HT-29 (cell line): ENCODE measurements at regions not wholly inside any gene's neighbourhood (a gene's known extent, or its start where the extent isn't known, plus 50 kb on each side); places are given as distances from the start of the nearest gene placed in this dataset.
A peak's percentile ranks its signal among the peaks of the same experiment; 100 is the strongest.
"Not testable (repeated sequence)": the region's sequence is repeated elsewhere in the genome, so short reads cannot be mapped to it uniquely, and the experiment has no call there.

Source experiments
- DNase-seq: peaks from one replicate; pipeline ENCODE4 v3.0.0-alpha.2; 2015; ENCODE audit warnings: low spot score

DNA sequence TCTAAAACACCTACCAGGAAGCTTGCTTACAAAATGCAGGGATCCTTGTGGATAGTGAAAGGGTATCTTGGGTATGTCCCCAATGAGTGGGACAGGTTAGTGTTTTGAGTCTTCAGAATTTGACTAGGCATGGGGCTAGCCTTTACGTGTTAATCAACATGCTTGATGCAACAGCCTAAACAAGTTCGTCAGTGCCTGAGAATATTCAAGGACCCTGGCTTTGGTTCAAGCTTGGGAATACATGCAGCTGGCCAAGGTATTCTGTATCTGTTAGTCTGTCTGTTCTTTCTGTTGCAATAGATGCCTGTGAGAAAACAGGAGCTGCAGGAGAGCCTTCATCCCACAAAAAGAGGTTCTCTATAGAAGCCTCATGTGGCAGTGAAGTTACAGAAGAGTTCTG, 149.5 kb downstream of the CCNG2 start:
- no peak for DNase-seq

DNA sequence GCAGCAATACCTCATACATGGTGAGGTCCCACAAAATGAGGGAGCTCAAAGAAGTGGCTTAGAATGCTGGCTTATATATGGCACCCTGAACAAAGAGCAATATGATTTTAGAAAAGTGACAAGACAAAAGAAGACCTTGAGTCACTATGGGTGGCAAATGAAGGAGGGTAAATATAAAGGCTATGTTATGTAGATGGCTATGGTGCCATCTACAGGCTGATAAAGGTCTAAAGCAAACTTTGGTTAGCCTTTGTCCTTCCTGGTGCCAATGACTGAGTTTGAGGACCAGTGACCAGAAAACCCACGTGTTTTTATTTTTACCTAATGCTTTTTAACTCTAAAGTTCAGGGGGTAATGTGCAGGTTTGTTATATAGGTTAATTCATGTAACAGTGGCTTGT, 151.8 kb downstream of the CCNG2 start:
- peak; percentile 54 for DNase-seq

DNA sequence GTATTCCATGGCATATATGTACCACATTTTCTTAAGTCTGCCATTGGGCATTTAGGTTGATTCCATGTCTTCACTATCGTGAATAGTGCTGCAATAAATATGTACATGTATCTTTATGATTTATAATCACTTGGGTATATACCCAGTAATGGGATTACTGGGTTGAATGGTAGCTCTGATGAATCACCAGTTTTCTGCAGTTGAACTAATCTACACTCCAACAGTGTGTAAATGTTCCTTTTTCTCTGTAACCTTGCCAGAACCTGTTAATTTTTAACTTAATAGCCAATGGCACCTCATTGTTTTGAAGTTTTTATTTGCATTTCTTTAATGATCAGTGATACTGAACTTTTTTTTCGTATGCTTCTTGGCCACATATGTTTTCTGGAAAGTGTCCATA, 152.5 kb downstream of the CCNG2 start:
- DNase-seq, result no peak

- no peak for DNase-seq
Observed at GRCh38 chr4:77310931-77311330, 153.9 kb downstream of the CCNG2 start.

GRCh38 chr4:77314697-77315096, 157.7 kb downstream of the CCNG2 start:
- no peak for DNase-seq

DNA sequence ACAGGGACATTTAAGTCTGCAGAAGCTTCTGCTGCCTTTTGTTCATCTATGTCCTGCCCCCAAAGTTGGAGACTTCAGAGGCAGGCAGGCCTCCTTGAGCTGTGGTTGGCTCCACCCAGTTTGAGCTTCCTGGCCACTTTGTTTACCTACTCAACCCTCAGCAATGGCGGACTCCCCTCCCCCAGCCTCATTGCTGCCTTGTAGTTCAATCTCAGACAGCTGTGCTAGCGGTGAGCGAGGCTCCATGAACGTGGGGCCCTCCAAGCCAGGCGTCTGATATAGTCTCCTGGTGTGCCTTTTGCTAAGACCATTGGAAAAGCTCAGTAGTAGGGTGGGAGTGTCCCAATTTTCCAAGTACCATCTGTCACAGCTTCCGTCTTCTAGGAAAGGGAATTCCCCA, 170.1 kb downstream of the CCNG2 start:
- no peak for DNase-seq

GRCh38 chr4:77332696-77333270, 175.8 kb downstream of the CCNG2 start:
- no peak for DNase-seq

GRCh38 chr4:77336411-77337142, 179.6 kb downstream of the CCNG2 start:
- DNase-seq, result no peak

- DNase-seq, result no peak
Observed at GRCh38 chr4:77342170-77342810, 185.3 kb downstream of the CCNG2 start.

GRCh38 chr4:77344001-77344400, 187.0 kb downstream of the CCNG2 start:
- DNase-seq, result no peak

DNA sequence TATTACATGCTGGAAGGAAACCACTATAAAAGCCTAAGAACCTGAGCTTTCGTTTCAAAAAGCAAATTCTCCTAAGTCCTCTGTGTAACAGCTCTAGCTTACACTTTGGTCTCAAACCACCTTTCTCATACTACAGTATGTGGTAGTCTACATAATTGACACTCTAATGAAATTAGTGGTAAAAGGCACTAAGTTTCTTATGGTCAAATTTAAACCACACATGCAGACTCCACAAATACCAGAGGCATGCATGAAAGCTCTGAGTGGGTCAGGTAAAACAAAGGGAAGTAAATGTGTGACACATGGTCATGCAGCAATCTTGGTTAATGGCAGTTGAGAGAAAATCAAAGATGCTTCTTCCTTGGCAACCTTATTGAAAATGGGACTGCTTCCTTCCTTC, 187.8 kb downstream of the CCNG2 start:
- no peak for DNase-seq

DNA sequence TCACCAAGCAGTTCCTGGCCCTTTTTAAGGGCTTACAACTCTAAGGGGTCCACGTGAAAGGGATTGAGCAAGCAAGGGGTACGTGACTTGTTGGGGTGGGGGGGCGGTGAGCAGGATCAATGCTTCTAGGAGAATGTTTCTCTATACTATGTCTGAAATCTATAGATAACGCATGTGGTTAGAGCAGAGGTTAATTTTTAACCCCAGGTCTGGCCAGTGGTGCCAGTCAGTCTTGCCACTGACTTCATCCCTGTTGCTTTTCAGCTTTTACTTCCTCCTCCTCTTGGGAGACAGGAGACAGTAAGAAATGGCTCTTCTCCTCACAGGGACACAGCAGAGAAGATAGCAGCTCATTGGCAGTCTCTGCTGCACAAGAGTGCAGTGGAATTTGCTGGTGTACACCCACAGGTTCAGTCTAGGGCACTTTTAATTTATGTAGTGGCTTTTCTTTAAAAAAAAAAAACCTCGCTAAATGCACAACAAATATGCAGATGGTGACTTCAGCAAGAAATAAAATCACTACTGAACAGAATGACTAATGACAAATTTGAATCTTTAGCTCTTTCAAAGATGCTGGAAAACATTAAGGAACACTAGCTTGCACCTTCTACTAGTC, 190.5 kb downstream of the CCNG2 start:
- DNase-seq, result peak; percentile 69

- DNase-seq, result no peak
Observed at GRCh38 chr4:77348815-77349214, 191.8 kb downstream of the CCNG2 start.

- DNase-seq, result no peak
Observed at GRCh38 chr4:77349364-77349763, 192.4 kb downstream of the CCNG2 start.

DNA sequence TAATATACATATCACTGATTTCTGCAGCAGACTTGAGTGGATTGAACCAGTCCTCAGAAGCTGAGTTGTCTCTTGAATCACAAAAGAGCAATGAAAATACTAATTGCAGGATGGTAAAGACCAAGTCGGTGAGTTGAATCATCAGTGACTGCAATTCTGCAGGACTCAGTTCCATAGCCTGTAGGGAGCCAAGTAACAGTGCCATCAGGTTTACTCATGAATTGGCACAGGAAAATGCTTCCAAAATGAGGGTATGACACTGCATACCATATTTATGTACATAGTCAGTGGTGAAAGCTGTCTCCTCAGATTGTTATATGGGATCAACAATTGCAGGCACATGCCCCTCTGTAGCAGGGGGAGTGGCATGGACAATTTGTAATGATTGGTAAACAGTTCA, 192.8 kb downstream of the CCNG2 start:
- DNase-seq, result no peak

- no peak for DNase-seq
Observed at GRCh38 chr4:77352192-77352591, 195.2 kb downstream of the CCNG2 start.

DNA sequence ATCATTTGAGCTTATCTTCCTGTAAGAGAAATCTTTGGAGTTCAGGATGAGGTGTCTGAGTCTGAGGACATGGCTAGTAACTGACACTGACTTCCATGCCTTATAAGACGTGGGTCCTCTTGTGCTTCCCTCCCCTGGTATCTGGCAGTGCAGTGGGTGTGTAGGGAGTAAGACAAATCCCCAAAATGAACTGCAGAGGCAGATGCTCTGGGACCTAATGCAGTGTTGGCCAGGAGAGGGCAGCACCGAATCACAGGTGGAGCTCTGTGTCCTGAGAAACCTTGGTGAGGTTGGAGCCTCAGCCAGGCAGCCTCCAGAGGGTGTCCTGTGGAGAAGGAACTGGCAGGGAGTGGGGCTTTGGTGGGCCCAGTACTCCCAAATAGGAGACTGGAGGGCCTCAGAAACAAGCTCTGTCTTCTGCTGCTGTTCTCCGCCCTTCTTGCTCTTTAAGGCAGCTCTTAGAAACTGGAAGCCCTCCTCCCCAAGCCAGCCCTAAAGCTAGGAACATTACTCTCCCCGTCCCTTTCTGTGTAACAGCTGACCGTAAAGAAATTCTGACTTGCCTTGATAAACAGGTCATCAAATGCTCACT, 196.8 kb downstream of the CCNG2 start:
- not testable (repeated sequence) for DNase-seq

DNA sequence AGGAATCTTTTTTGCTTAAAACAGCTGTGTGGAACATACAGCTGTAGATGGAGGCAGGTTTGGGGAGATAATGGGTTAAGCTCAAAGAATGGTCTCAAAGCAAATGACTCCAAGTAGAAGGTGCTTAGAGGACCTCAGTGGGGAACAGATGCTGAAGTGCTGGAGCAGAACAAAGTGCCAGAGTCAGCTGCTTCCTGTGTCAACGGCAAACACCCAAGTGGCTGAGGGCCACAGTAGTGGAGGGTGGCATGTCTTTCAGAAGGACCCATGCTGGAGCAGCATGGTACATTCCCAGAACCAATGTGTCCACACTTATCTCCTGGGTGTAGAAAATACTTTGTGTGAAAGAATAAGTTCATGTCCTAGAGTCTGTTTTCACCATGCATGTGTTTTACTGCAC, 197.5 kb downstream of the CCNG2 start:
- DNase-seq, result no peak

DNA sequence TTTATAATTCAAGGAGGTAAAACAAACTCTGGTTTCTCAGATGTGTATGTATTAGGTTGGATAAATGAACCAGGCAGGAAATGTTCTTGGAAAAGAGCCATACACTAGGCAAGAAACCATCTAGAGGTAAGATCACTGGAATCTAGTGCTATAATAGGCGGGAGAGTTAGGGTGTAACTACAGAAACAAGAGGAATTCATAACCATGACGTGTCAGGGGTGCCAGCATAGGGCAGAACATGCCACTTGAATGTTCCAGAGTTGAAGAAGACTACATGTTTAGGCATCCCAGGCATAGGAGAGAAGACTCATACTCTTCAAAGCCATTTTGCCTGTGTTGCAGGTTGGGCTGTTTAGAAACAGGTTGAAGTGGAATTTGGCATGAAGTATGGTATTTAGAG, 198.7 kb downstream of the CCNG2 start:
- no peak for DNase-seq

- DNase-seq, result peak; percentile 58
Observed at GRCh38 chr4:77358315-77358928, 201.4 kb downstream of the CCNG2 start.

- no peak for DNase-seq
Observed at GRCh38 chr4:77360451-77360850, 203.4 kb downstream of the CCNG2 start.

DNA sequence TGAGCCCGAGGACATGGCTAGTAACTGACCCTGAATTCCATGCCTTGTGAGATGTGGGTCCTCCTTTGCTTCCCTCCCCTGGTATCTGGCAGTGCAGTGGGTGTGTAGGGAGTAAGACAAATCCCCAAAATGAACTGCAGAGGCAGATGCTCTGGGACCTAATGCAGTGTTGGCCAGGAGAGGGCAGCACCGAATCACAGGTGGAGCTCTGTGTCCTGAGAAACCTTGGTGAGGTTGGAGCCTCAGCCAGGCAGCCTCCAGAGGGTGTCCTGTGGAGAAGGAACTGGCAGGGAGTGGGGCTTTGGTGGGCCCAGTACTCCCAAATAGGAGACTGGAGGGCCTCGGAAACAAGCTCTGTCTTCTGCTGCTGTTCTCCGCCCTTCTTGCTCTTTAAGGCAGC, 209.9 kb downstream of the CCNG2 start:
- DNase-seq, result not testable (repeated sequence)
